Vagina (tissue), 2 donors: ENCODE measurements at regions not wholly inside any gene's neighbourhood (a gene's known extent, or its start where the extent isn't known, plus 50 kb on each side); places are given as distances from the start of the nearest gene placed in this dataset.

Source experiments
- DNase-seq, 2 donors: peaks; one replicate each; pipeline ENCODE4 v3.0.0-alpha.2; 2017; ENCODE audit errors: extremely low spot score in 2 of 2
- H3K27ac ChIP-seq: fragments of 200-600 bp; sonication (generic); one replicate; pipeline ENCODE4 v1.5.1; 2019
- H3K27me3 ChIP-seq: fragments of 200-600 bp; sonication (generic); one replicate; pipeline ENCODE4 v1.5.1; 2019
- H3K36me3 ChIP-seq, 2 donors: fragments of 200-600 bp; sonication (generic); one replicate each; pipeline ENCODE4 v1.5.1; 2017 to 2019
- H3K4me1 ChIP-seq: fragments of 200-600 bp; sonication (generic); one replicate; pipeline ENCODE4 v1.5.1; 2019
- H3K4me3 ChIP-seq, 2 donors: fragments of 200-600 bp; sonication (generic); 1 replicate in 1 of 2; 2 replicates in 1 of 2; pipeline ENCODE4 v1.5.1; 2016 to 2019
- H3K9me3 ChIP-seq: fragments of 200-600 bp; sonication (generic); one replicate; pipeline ENCODE4 v1.5.1; 2019
- CTCF ChIP-seq, 3 experiments: fragments of 450-650 bp in 2 of 3; fragments of 200-600 bp in 1 of 3; sonication (generic) in 1 of 3; IDR thresholded peaks; one replicate each; pipeline ENCODE4 v1.5.1; 2017 to 2019; ENCODE audit warnings: antibody characterized with exemption in 3 of 3, mild to moderate bottlenecking in 2 of 3, moderate library complexity in 2 of 3
- POLR2A ChIP-seq, 2 donors: fragments of 450-650 bp; IDR thresholded peaks; one replicate each; pipeline ENCODE4 v1.6.1; 2017; ENCODE audit warnings: antibody characterized with exemption in 2 of 2, mild to moderate bottlenecking in 2 of 2, moderate library complexity in 2 of 2
- POLR2AphosphoS5 ChIP-seq, 2 donors: sonication (generic); formaldehyde crosslinking; IDR thresholded peaks; one replicate each; pipeline ENCODE4 v1.9.0; 2017; ENCODE audit warnings: antibody characterized with exemption in 2 of 2, mild to moderate bottlenecking in 2 of 2, low read depth in 1 of 2; ENCODE audit not compliant: insufficient read depth in 1 of 2
- intact Hi-C: fragments of 100-400 bp; cut with DNase I; formaldehyde crosslinking; loops from one replicate; pipeline ENCODE4 v1.15.1; 2023

- DNase-seq = no peak
- TF ChIP-seq POLR2AphosphoS5 (IDR thresholded peaks at IDR 0.05; ENCODE audit: insufficient read depth in 1 of 2, low read depth in 1 of 2) = no peak
- no peak for TF ChIP-seq CTCF (IDR thresholded peaks at IDR 0.05)
- no peak for TF ChIP-seq POLR2A (IDR thresholded peaks at IDR 0.05)
- Histone ChIP-seq H3K27ac (no peak overlapping the region), H3K4me3 (no peak overlapping the region), H3K27me3 (no peaks in the 10 kb centered on the region), H3K36me3 (no peaks in the 10 kb centered on the region), H3K4me1 (no peaks in the 10 kb centered on the region), H3K9me3 (no peaks in the 10 kb centered on the region)
- intact Hi-C loops = no loop called here
These were observed 798.3 kb downstream of the MAT2B start for GRCh38 chr5:164303646-164304215.

GRCh38 chr5:164306662-164307061 is 801.2 kb downstream of the MAT2B start:
- Histone ChIP-seq H3K36me3 (no peaks in the 10 kb centered on the region), H3K4me1 (no peaks in the 10 kb centered on the region), H3K4me3 (no peak overlapping the region), H3K27me3 (no peaks in the 10 kb centered on the region), H3K27ac (no peak overlapping the region), H3K9me3 (no peaks in the 10 kb centered on the region)
- DNase-seq = no peak
- intact Hi-C loops = no loop called here
- TF ChIP-seq CTCF (IDR thresholded peaks at IDR 0.05) (no peak), POLR2AphosphoS5 (IDR thresholded peaks at IDR 0.05; ENCODE audit: insufficient read depth in 1 of 2, low read depth in 1 of 2) (no peak), POLR2A (IDR thresholded peaks at IDR 0.05) (no peak)

- no peak for DNase-seq
- Histone ChIP-seq H3K9me3 (no peaks in the 10 kb centered on the region), H3K27ac (no peak overlapping the region), H3K36me3 (no peaks in the 10 kb centered on the region), H3K4me1 (no peaks in the 10 kb centered on the region), H3K27me3 (no peaks in the 10 kb centered on the region), H3K4me3 (no peak overlapping the region)
- TF ChIP-seq POLR2AphosphoS5 (IDR thresholded peaks at IDR 0.05; ENCODE audit: insufficient read depth in 1 of 2, low read depth in 1 of 2) = no peak
- no peak for TF ChIP-seq POLR2A (IDR thresholded peaks at IDR 0.05)
- TF ChIP-seq CTCF (IDR thresholded peaks at IDR 0.05) = no peak
- intact Hi-C loops = no loop called here
These were observed 807.4 kb downstream of the MAT2B start for GRCh38 chr5:164312801-164313200.

- no peak for TF ChIP-seq POLR2A (IDR thresholded peaks at IDR 0.05)
- Histone ChIP-seq H3K4me3 (no peak overlapping the region), H3K4me1 (no peaks in the 10 kb centered on the region), H3K9me3 (no peaks in the 10 kb centered on the region), H3K36me3 (no peaks in the 10 kb centered on the region), H3K27me3 (no peaks in the 10 kb centered on the region), H3K27ac (no peak overlapping the region)
- DNase-seq = no peak
- intact Hi-C loops = no loop called here
These were observed 812.3 kb downstream of the MAT2B start for GRCh38 chr5:164317676-164318075.

- Histone ChIP-seq H3K27me3 (no peaks in the 10 kb centered on the region), H3K36me3 (no peaks in the 10 kb centered on the region), H3K9me3 (no peaks in the 10 kb centered on the region), H3K4me1 (no peaks in the 10 kb centered on the region), H3K27ac (no peak overlapping the region), H3K4me3 (no peak overlapping the region)
- no peak for DNase-seq
- intact Hi-C loops = no loop called here
- no peak for TF ChIP-seq POLR2A (IDR thresholded peaks at IDR 0.05)
- no peak for TF ChIP-seq POLR2AphosphoS5 (IDR thresholded peaks at IDR 0.05; ENCODE audit: insufficient read depth in 1 of 2, low read depth in 1 of 2)
- no peak for TF ChIP-seq CTCF (IDR thresholded peaks at IDR 0.05)
These were observed 813.7 kb downstream of the MAT2B start for GRCh38 chr5:164319161-164319560.
